HG03066 (cell line): ENCODE measurements at regions not wholly inside any gene's neighbourhood (a gene's known extent, or its start where the extent isn't known, plus 50 kb on each side); places are given as distances from the start of the nearest gene placed in this dataset.
"Not testable (repeated sequence)": the region's sequence is repeated elsewhere in the genome, so short reads cannot be mapped to it uniquely, and the experiment has no call there.

ENCODE experiments used
- ATAC-seq: cut with Tn5 transposase; IDR thresholded peaks from one replicate; pipeline ENCODE4 v1.9.1; 2021; ENCODE audit warnings: low read depth; ENCODE audit not compliant: unreplicated experiment

- no peak for ATAC-seq
Measured at GRCh38 chr14:22315336-22315735, 273.7 kb downstream of the DAD1 start.

GRCh38 chr14:22314183-22314820 is 274.7 kb downstream of the DAD1 start:
- ATAC-seq: peak; percentile 58

- ATAC-seq: no peak
Measured at GRCh38 chr14:22313172-22313801, 275.7 kb downstream of the DAD1 start.

GRCh38 chr14:22311636-22312035 is 277.4 kb downstream of the DAD1 start:
- no peak for ATAC-seq

- ATAC-seq: no peak
Measured at GRCh38 chr14:22305607-22306006, 283.4 kb downstream of the DAD1 start.

- ATAC-seq: no peak
Measured at GRCh38 chr14:22304326-22304725, 284.7 kb downstream of the DAD1 start.

GRCh38 chr14:22303589-22304195 is 285.3 kb downstream of the DAD1 start:
- ATAC-seq: no peak

- ATAC-seq: no peak
Measured at GRCh38 chr14:22300646-22301045, 288.4 kb downstream of the DAD1 start.

- ATAC-seq: no peak
Measured at GRCh38 chr14:22297376-22297775, 291.6 kb downstream of the DAD1 start.

GRCh38 chr14:22296722-22297121 is 292.3 kb downstream of the DAD1 start:
- no peak for ATAC-seq

- no peak for ATAC-seq
Measured at GRCh38 chr14:22296088-22296487, 292.9 kb downstream of the DAD1 start.

- no peak for ATAC-seq
Measured at GRCh38 chr14:22291406-22291805, 297.6 kb downstream of the DAD1 start.

- no peak for ATAC-seq
Measured at GRCh38 chr14:22289570-22289969, 299.5 kb downstream of the DAD1 start.

- no peak for ATAC-seq
Measured at GRCh38 chr14:22285991-22286390, 303.0 kb downstream of the DAD1 start.

- ATAC-seq: no peak
Measured at GRCh38 chr14:22282949-22283348, 306.1 kb downstream of the DAD1 start.

GRCh38 chr14:22282417-22282816 is 306.6 kb downstream of the DAD1 start:
- ATAC-seq: no peak

GRCh38 chr14:22281447-22281874 is 307.6 kb downstream of the DAD1 start:
- not testable (repeated sequence) for ATAC-seq

- no peak for ATAC-seq
Measured at GRCh38 chr14:22280497-22281316, 308.3 kb downstream of the DAD1 start.

- ATAC-seq: no peak
Measured at GRCh38 chr14:22276913-22277816, 311.9 kb downstream of the DAD1 start.
